ENCODE measurements at regions not wholly inside any gene's neighbourhood (a gene's known extent, or its start where the extent isn't known, plus 50 kb on each side); places are given as distances from the start of the nearest gene placed in this dataset.
"Not testable (repeated sequence)": the region's sequence is repeated elsewhere in the genome, so short reads cannot be mapped to it uniquely, and the experiment has no call there.

DNA sequence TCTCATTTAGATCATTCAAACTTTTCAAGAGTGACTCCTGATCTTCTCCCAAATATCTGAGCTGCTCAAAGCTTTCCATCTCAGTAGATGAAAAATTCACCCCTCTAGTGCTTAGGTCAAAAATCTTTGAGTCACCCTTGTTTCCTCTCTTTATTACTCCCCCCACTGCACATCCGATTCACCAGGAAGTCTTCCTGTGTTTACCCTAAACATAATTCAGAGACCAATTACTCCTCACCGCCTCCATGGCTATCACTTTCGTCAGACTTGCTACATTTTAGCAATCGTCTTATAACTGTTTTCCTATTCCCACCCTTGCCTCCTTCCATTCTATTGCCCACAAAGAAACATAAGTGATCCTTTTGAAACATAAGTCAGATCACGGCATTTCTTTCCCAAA lies 94.8 kb downstream of the SPDYE17 start:
- H3K4me3 ChIP-seq; ATAC-seq (replicated peaks in 6 of 8); H3K27ac ChIP-seq; in situ Hi-C loops (cut with MboI; ENCODE audit: low pct_unique_long_range_greater_than_20kb in 2 of 9, low sequenced_read_pairs in 9 of 9, unreplicated experiment in 9 of 9); H3K4me1 ChIP-seq (replicated peaks in 1 of 2): not testable (repeated sequence)
- 42 to 100% (median 89%) methylated on average over 1 to 5 of the region's 5 CpGs; no CpG with 5 or more reads in 2 of the 10 experiments for WGBS, 10 experiments

- 100% methylated on average over 1 of the region's 2 CpGs; no CpG with 5 or more reads in 9 of the 10 experiments for WGBS, 10 experiments
- ATAC-seq (replicated peaks in 6 of 8); H3K27ac ChIP-seq; in situ Hi-C loops (cut with MboI; ENCODE audit: low pct_unique_long_range_greater_than_20kb in 2 of 9, low sequenced_read_pairs in 9 of 9, unreplicated experiment in 9 of 9); H3K4me3 ChIP-seq; H3K4me1 ChIP-seq (replicated peaks in 1 of 2): not testable (repeated sequence)
Observed at GRCh38 chr7:76936346-76936745, 95.8 kb downstream of the SPDYE17 start.

DNA sequence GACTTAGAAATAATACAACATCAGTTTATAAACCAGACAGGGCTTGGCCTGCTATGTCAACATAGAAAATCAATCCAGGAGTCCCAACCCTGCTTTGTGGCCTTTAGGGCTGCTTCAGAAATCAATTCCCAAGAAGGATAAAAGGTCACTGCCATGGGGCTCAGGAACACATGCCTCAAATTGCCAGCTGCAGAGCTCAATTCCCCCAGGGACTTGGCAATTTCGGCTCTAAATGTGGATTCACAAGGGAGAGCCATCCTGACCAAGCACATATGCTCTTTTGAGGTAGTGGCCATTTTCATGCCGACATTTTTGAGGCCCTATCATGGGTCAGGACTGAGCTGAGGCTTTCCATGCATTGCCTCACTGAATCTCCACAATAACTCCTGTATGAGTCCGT lies 97.5 kb downstream of the SPDYE17 start:
- H3K4me1 ChIP-seq (replicated peaks in 1 of 2); H3K27ac ChIP-seq; H3K4me3 ChIP-seq; in situ Hi-C loops (cut with MboI; ENCODE audit: low pct_unique_long_range_greater_than_20kb in 2 of 9, low sequenced_read_pairs in 9 of 9, unreplicated experiment in 9 of 9); ATAC-seq (replicated peaks in 6 of 8): not testable (repeated sequence)
- WGBS, 10 experiments: 80 to 100% (median 89%) methylated on average over 1 of the region's 3 CpGs; no CpG with 5 or more reads in 7 of the 10 experiments

GRCh38 chr7:76932957-76933356 lies 99.2 kb downstream of the SPDYE17 start:
- H3K27ac ChIP-seq; in situ Hi-C loops (cut with MboI; ENCODE audit: low pct_unique_long_range_greater_than_20kb in 2 of 9, low sequenced_read_pairs in 9 of 9, unreplicated experiment in 9 of 9); ATAC-seq (replicated peaks in 6 of 8); H3K4me3 ChIP-seq; H3K4me1 ChIP-seq (replicated peaks in 1 of 2): not testable (repeated sequence)
- 29 to 100% (median 100%) methylated on average over 1 to 2 of the region's 4 CpGs; no CpG with 5 or more reads in 5 of the 10 experiments for WGBS, 10 experiments

DNA sequence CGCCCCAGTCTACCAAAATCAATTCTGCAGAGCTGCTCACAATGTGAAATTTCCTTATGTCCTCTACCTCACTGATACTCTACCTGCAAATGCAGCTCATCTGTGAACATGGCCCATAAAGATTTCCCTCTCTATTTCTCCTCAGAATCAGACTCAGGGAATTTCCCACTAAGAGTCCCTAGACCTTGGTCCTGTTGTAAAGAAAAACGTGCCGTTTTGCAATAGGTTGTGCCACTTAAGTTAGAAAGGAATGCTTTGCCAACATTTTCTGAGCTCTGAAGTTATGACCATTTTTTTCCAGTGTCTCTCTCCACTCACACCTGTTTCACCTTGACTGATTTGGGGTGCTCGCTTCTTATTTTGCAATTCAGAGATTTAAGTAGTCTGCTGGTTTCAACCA lies 100.7 kb downstream of the SPDYE17 start:
- 8 to 78% methylated on average over 2 to 3 of the region's 4 CpGs; no CpG with 5 or more reads in 8 of the 10 experiments for WGBS, 10 experiments
- H3K4me3 ChIP-seq; in situ Hi-C loops (cut with MboI; ENCODE audit: low pct_unique_long_range_greater_than_20kb in 2 of 9, low sequenced_read_pairs in 9 of 9, unreplicated experiment in 9 of 9); H3K27ac ChIP-seq; H3K4me1 ChIP-seq (replicated peaks in 1 of 2); ATAC-seq (replicated peaks in 6 of 8): not testable (repeated sequence)

DNA sequence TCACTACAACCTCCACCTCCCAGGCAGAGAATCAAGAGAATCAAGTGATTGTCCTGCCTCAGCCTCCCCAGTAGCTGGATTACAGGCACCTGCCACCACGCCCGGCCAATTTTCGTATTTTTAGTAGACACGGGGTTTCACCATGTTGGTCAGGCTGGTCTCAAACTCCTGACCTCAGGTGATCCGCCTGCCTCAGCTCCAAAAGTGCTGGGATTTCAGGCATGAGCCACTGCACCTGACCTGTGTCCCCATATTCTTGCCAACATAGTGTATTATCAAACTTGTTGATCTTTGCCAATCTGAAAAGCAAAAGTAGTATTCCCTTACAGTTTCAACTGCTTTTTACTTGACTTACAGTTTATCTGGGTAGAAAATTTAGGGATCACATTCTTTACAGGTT lies 101.7 kb downstream of the SPDYE17 start:
- ATAC-seq (replicated peaks in 6 of 8); H3K4me3 ChIP-seq; in situ Hi-C loops (cut with MboI; ENCODE audit: low pct_unique_long_range_greater_than_20kb in 2 of 9, low sequenced_read_pairs in 9 of 9, unreplicated experiment in 9 of 9); H3K4me1 ChIP-seq (replicated peaks in 1 of 2); H3K27ac ChIP-seq: not testable (repeated sequence)
- WGBS, 10 experiments: 14 to 97% (median 93%) methylated on average over 1 to 5 of the region's 5 CpGs; no CpG with 5 or more reads in 7 of the 10 experiments

GRCh38 chr7:76928751-76929150 lies 103.4 kb downstream of the SPDYE17 start:
- H3K27ac ChIP-seq; in situ Hi-C loops (cut with MboI; ENCODE audit: low pct_unique_long_range_greater_than_20kb in 2 of 9, low sequenced_read_pairs in 9 of 9, unreplicated experiment in 9 of 9); H3K4me1 ChIP-seq (replicated peaks in 1 of 2); H3K4me3 ChIP-seq; ATAC-seq (replicated peaks in 6 of 8): not testable (repeated sequence)
- WGBS, 10 experiments: 0 to 86% (median 30%) methylated on average over 1 of the region's 4 CpGs; no CpG with 5 or more reads in 6 of the 10 experiments

DNA sequence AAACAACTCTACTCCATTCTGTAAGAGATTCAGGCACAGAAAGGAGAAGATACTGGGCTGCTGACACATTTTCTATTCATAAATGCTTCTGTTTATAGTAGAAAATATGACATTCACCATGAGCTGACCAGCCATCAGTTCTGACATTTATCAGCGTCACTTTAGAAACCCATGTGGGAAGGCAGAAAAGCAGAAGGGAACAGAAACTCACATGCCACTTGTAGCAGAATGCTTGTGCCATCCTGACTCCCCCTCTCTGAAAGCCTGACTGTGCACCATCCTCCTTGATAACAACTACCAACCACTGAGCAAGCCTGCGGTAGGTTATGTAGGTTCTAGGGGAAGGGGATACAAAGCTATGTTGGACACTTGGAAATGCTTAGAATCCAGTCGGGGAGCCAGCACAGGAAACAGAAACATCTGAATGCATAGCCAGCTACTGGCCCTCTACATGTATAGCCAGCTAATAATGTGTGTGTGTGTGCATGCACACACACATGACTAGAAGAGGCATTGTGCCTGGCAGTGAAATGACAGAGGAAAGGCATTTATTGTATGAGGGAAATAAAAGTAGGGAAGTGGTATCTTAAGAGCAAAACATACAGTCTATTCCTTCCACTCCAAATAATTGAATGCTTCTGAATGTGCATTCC lies 104.3 kb downstream of the SPDYE17 start:
- ATAC-seq (replicated peaks in 6 of 8); H3K27ac ChIP-seq; H3K4me1 ChIP-seq (replicated peaks in 1 of 2); in situ Hi-C loops (cut with MboI; ENCODE audit: low pct_unique_long_range_greater_than_20kb in 2 of 9, low sequenced_read_pairs in 9 of 9, unreplicated experiment in 9 of 9); H3K4me3 ChIP-seq: not testable (repeated sequence)
- WGBS, 10 experiments: no CpG with 5 or more reads among the region's 3 CpGs

GRCh38 chr7:76926416-76926815 lies 105.7 kb downstream of the SPDYE17 start:
- H3K4me3 ChIP-seq; in situ Hi-C loops (cut with MboI; ENCODE audit: low pct_unique_long_range_greater_than_20kb in 2 of 9, low sequenced_read_pairs in 9 of 9, unreplicated experiment in 9 of 9); ATAC-seq (replicated peaks in 6 of 8); H3K4me1 ChIP-seq (replicated peaks in 1 of 2); H3K27ac ChIP-seq: not testable (repeated sequence)

- in situ Hi-C loops (cut with MboI; ENCODE audit: low pct_unique_long_range_greater_than_20kb in 2 of 9, low sequenced_read_pairs in 9 of 9, unreplicated experiment in 9 of 9); H3K4me1 ChIP-seq (replicated peaks in 1 of 2); H3K4me3 ChIP-seq; H3K27ac ChIP-seq: not testable (repeated sequence)
- ATAC-seq (replicated peaks in 6 of 8): peak in 2 of 8 experiments; percentile 33 to 54
- 0 to 92% (median 60%) methylated on average over 1 to 2 of the region's 4 CpGs; no CpG with 5 or more reads in 5 of the 10 experiments for WGBS, 10 experiments
Observed at GRCh38 chr7:76924756-76925155, 107.4 kb downstream of the SPDYE17 start.

DNA sequence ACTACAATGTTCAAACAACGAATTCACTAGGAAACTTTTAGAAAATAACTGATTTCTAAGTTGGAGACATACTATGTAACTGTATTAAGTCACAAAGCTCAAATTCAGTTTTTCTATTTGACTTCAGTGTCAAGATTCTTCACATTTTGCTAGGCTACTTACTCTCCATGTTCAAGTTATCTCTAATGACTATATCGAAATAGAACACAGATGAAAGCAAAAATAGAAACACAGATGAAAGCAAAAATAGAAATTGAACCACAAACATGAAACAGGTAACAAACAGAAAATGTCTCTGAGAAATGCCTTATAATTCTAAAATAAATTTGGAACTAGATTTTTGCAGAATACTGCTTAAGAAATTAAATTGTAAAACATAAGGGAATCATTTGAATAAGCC lies 113.5 kb downstream of the SPDYE17 start:
- H3K4me1 ChIP-seq (replicated peaks in 1 of 2); ATAC-seq (replicated peaks in 6 of 8); in situ Hi-C loops (cut with MboI; ENCODE audit: low pct_unique_long_range_greater_than_20kb in 2 of 9, low sequenced_read_pairs in 9 of 9, unreplicated experiment in 9 of 9); H3K4me3 ChIP-seq; H3K27ac ChIP-seq: not testable (repeated sequence)
- 0 to 85% (median 17%) methylated on average over 1 to 2 of the region's 2 CpGs; no CpG with 5 or more reads in 4 of the 10 experiments for WGBS, 10 experiments

- H3K4me3 ChIP-seq; H3K27ac ChIP-seq; ATAC-seq (replicated peaks in 6 of 8); H3K4me1 ChIP-seq (replicated peaks in 1 of 2); in situ Hi-C loops (cut with MboI; ENCODE audit: low pct_unique_long_range_greater_than_20kb in 2 of 9, low sequenced_read_pairs in 9 of 9, unreplicated experiment in 9 of 9): not testable (repeated sequence)
- no CpG with 5 or more reads among the region's 1 CpG for WGBS, 10 experiments
Observed at GRCh38 chr7:76914361-76914760, 117.8 kb downstream of the SPDYE17 start.

DNA sequence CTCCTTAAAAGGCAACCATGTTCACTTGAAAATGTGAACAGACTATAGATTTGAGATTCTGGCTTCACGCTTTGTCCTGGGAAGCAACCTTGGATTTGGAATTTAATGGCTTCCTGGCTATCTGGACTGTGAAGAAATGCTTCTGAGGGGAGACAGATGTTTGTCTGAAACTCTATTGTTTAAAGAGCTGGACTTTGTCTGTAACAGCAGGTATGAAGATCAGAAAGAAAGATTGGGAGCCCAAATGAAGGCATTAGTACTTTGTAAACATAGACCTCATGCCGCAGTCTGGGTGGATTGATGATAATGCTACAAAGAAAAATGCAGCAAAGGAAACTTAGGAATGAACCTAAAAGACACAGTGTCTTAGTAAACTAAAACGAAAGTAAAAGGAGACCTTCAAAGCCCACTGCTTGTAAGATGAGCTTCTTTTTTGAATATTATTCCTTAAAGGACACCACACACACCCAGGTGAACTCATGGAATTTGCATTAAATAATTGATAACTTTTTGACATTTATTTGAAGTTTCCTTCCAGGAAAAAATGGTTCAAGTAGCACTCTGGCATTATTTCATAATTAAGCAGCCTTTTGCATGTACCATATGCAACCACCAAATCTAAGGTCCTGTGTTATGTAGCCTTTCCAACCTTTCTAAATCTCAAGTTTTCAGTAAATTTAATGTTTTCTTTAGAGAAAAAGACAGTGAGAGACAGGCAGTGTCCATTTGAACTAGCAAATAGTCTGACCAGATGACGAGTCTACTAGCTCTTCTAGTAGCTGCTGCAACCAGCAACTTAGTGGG lies 119.9 kb downstream of the SPDYE17 start:
- in situ Hi-C loops (cut with MboI; ENCODE audit: low pct_unique_long_range_greater_than_20kb in 2 of 9, low sequenced_read_pairs in 9 of 9, unreplicated experiment in 9 of 9); H3K4me1 ChIP-seq (replicated peaks in 1 of 2); H3K4me3 ChIP-seq; H3K27ac ChIP-seq: not testable (repeated sequence)
- WGBS, 10 experiments: 0 to 86% (median 58%) methylated on average over 1 to 3 of the region's 4 CpGs; no CpG with 5 or more reads in 2 of the 10 experiments
- ATAC-seq (replicated peaks in 6 of 8): peak in 1 of 8 experiments; percentile 27

All from motor neuron (in vitro differentiated cells).